PC-9 (cell line): ENCODE measurements at regions not wholly inside any gene's neighbourhood (a gene's known extent, or its start where the extent isn't known, plus 50 kb on each side); places are given as distances from the start of the nearest gene placed in this dataset.

Experiments used
- BruUV-seq: library from RNA; stranded (reverse); fragments of 400-500 nt; replicated peaks from 2 replicates; lab custom pipeline; 2021; lab: Mats Ljungman, UMichigan
- CTCF ChIA-PET: fragments of 300-600 bp; sonication (Branson Sonifier 250); formaldehyde crosslinking; loops from one replicate; lab custom pipeline; 2022; ENCODE audit warnings: antibody characterized with exemption; lab: Charles Lee
- POLR2A ChIA-PET: fragments of 300-600 bp; sonication (Branson Sonifier 250); formaldehyde crosslinking; loops from one replicate; lab custom pipeline; 2022; ENCODE audit warnings: antibody characterized with exemption; ENCODE audit not compliant: unreplicated experiment; lab: Charles Lee
- DNase-seq, 2 experiments: peaks; one replicate each; pipeline versions ENCODE4 v3.0.0 to v3.0.0-alpha.2; 2015 to 2022; ENCODE audit warnings: mixed read lengths in 1 of 2
- H2AFZ ChIP-seq: fragments of 200-600 bp; sonication (generic); 2 replicates; pipeline ENCODE4 v1.8.1; 2017; ENCODE audit warnings: antibody characterized with exemption
- H3F3A ChIP-seq: fragments of 200-600 bp; sonication (generic); 2 replicates; pipeline ENCODE4 v1.8.1; 2017; ENCODE audit warnings: antibody characterized with exemption, mild to moderate bottlenecking, low read depth; ENCODE audit not compliant: insufficient read depth
- H3K27ac ChIP-seq: fragments of 200-600 bp; sonication (generic); 2 replicates; pipeline ENCODE4 v1.6.1; 2016; ENCODE audit warnings: mixed run types
- H3K27me3 ChIP-seq: fragments of 200-600 bp; sonication (generic); 2 replicates; pipeline ENCODE4 v1.6.1; 2016; ENCODE audit warnings: low read depth, mixed run types; ENCODE audit not compliant: insufficient read depth
- H3K36me3 ChIP-seq: fragments of 200-600 bp; sonication (generic); 2 replicates; pipeline ENCODE4 v1.6.1; 2016; ENCODE audit warnings: low read depth, mixed run types
- H3K4me1 ChIP-seq: fragments of 200-600 bp; sonication (generic); replicated peaks from 2 replicates; pipeline ENCODE4 v1.6.1; 2016; ENCODE audit warnings: mixed run types; ENCODE audit not compliant: insufficient read depth
- H3K4me2 ChIP-seq: fragments of 200-600 bp; sonication (generic); 2 replicates; pipeline ENCODE4 v1.6.1; 2017; ENCODE audit warnings: mixed run types
- H3K4me3 ChIP-seq: fragments of 200-600 bp; sonication (generic); 2 replicates; pipeline ENCODE4 v1.6.1; 2016; ENCODE audit warnings: mixed run types
- H3K79me2 ChIP-seq: fragments of 200-600 bp; sonication (generic); 2 replicates; pipeline ENCODE4 v1.6.1; 2017; ENCODE audit warnings: low read depth, mixed run types
- H3K9me2 ChIP-seq: fragments of 200-600 bp; sonication (generic); 2 replicates; pipeline ENCODE4 v1.8.1; 2017; ENCODE audit warnings: mild to moderate bottlenecking; ENCODE audit not compliant: insufficient read depth
- H3K9me3 ChIP-seq: fragments of 200-600 bp; sonication (generic); 2 replicates; pipeline ENCODE4 v1.8.1; 2016; ENCODE audit warnings: low read depth; ENCODE audit not compliant: insufficient read depth
- H4K20me1 ChIP-seq: fragments of 200-600 bp; sonication (generic); 2 replicates; pipeline ENCODE4 v1.8.1; 2017; ENCODE audit not compliant: insufficient read depth
- CTCF ChIP-seq: fragments of 200-600 bp; sonication (generic); conservative IDR thresholded peaks from 2 replicates; pipeline ENCODE4 v1.6.1; 2017; ENCODE audit warnings: mixed run types, antibody characterized with exemption, mild to moderate bottlenecking, moderate library complexity
- EZH2 ChIP-seq: fragments of 200-600 bp; sonication (generic); IDR thresholded peaks from 2 replicates; pipeline ENCODE4 v1.8.0; 2017; ENCODE audit warnings: antibody characterized with exemption, low read depth
- intact Hi-C: fragments of 100-400 bp; cut with micrococcal nuclease; formaldehyde crosslinking; loops from one replicate; pipeline ENCODE4 v1.10.0; 2022; ENCODE audit not compliant: unreplicated experiment

DNA sequence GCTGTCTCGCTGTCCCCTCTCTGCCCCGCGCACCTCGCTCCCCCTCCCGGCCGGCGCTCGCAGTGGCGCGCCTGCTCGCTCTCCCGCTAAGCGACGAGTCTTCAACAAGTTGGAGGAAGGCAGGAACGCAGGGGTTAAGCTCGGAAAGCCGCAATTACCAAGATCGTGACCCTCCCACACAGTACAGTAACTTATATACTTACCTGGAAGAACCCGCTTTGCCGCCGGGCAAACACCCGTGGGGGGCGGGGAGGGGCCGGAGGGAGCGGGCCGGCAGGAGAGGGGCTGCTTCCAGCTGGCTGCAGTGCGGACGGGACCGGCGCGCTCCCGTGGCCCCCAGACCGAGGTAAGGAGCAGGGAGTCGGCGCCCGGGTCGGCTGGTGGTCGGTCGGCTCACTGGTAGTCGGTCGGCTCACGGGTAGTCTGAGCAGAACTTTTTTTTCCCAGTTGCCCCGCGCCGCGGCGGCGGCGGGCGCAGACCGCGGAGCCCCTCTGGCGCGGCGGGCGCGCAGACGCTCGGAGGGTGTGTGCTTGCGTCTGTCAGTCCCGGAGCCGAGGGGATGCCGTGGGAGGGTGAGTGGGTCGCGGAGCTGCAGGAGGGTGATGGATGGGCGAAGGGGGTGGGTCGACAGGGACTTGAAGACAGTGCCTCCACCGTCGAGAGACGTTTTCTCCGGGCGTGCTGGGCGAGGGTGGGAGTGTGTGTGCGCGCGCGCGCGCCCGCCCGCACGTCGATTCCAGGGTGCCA, 101.2 kb upstream of the HSD17B12 start:
- no peaks in the 10 kb centered on the region for H3K4me1 ChIP-seq
- H3F3A ChIP-seq: no peaks in the 10 kb centered on the region
- H3K79me2 ChIP-seq: no peaks in the 10 kb centered on the region
- intact Hi-C loops: no loop called here
- H4K20me1 ChIP-seq: no peaks in the 10 kb centered on the region; the same call in 1 of the 2 replicates
- H3K9me2 ChIP-seq: no peaks in the 10 kb centered on the region
- no peak overlapping the region for H3K27ac ChIP-seq
- no TSS peak for BruUV-seq
- CTCF ChIA-PET: interaction anchor here (0.7 kb wide), 1 partner anchor 59 kb away, joined by 3 read pairs; no protein-coding TSS in a partner anchor
- H3K9me3 ChIP-seq: no peaks in the 10 kb centered on the region
- DNase-seq: peak in 1 of 2 experiments; percentile 25
- H3K4me3 ChIP-seq: peak overlapping the region; percentile 60
- peak overlapping the region; percentile 74; the same call in 1 of the 2 replicates for H2AFZ ChIP-seq
- POLR2A ChIA-PET: no interaction called here
- peak overlapping the region; percentile 89 for H3K4me2 ChIP-seq
- H3K36me3 ChIP-seq: no peaks in the 10 kb centered on the region
- peak; percentile 30; the same call in 1 of the 2 replicates for TF ChIP-seq CTCF
- TF ChIP-seq EZH2: peak; percentile 92
- peaks cover 69% of the 10 kb centered on the region for H3K27me3 ChIP-seq

- peak overlapping the region; percentile 89 for H3K4me2 ChIP-seq
- no peak for DNase-seq
- intact Hi-C loops: no loop called here
Observed at GRCh38 chr11:43579919-43580276, 100.6 kb upstream of the HSD17B12 start.

DNA sequence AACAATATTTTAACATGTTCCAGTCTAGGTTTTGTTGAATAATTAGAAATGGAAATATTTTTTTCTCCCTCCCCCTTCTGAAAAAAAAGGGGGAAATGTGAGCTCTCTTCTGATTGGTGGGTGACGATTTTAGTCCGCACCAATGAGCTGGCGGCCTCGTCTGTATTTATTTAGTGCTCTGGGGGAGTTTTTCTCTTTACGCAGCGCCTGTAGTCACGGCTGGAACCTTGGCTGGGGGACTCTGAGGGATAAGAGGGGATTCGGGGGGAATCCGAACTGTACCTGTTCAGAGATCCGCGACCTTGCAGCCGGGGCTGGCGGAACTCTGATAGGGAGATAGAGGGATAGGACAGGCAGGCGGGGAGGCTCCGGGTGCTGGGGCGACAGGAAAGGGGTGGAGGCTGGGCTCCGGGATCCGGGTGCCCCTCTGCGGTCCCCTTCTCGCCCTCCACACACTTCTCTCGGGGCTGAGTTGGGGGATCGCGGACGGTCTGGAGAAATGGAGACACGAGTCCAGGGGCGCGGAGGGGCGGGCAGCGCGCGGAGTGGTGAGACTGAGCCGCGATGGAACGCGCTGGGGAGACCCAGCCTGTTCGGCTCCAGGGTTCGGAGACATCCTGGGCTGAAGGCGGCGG, 99.7 kb upstream of the HSD17B12 start:
- no peaks in the 10 kb centered on the region for H3F3A ChIP-seq
- no peak for DNase-seq
- intact Hi-C loops: no loop called here
- H3K27ac ChIP-seq: no peak overlapping the region
- no TSS peak for BruUV-seq
- no peak overlapping the region for H2AFZ ChIP-seq
- no peaks in the 10 kb centered on the region for H3K9me3 ChIP-seq
- TF ChIP-seq EZH2: no peak
- no peak for TF ChIP-seq CTCF
- H3K4me3 ChIP-seq: no peak overlapping the region
- peaks cover 54% of the 10 kb centered on the region for H3K27me3 ChIP-seq
- no peaks in the 10 kb centered on the region for H3K4me1 ChIP-seq
- no peaks in the 10 kb centered on the region for H3K9me2 ChIP-seq
- ChIA-PET POLR2A (no interaction called here), CTCF (no interaction called here)
- no peaks in the 10 kb centered on the region; the same call in 1 of the 2 replicates for H4K20me1 ChIP-seq
- H3K36me3 ChIP-seq: no peaks in the 10 kb centered on the region
- no peak overlapping the region for H3K4me2 ChIP-seq
- H3K79me2 ChIP-seq: no peaks in the 10 kb centered on the region

More at GRCh38 chr11:43579919-43580276, 100.6 kb upstream of the HSD17B12 start:
- ChIA-PET CTCF (no interaction called here), POLR2A (no interaction called here)
- H3K9me2 ChIP-seq: no peaks in the 10 kb centered on the region
- peak overlapping the region; percentile 60; the same call in 1 of the 2 replicates for H3K4me3 ChIP-seq
- no peak overlapping the region for H2AFZ ChIP-seq
- H3F3A ChIP-seq: no peaks in the 10 kb centered on the region
- no peak overlapping the region for H3K27ac ChIP-seq
- no peaks in the 10 kb centered on the region for H3K4me1 ChIP-seq
- H3K9me3 ChIP-seq: no peaks in the 10 kb centered on the region
- no TSS peak for BruUV-seq
- TF ChIP-seq EZH2 (no peak), CTCF (no peak)
- H4K20me1 ChIP-seq: no peaks in the 10 kb centered on the region; the same call in 1 of the 2 replicates
- no peaks in the 10 kb centered on the region for H3K79me2 ChIP-seq
- H3K36me3 ChIP-seq: no peaks in the 10 kb centered on the region
- H3K27me3 ChIP-seq: peaks cover 64% of the 10 kb centered on the region
